ENCODE measurements at regions not wholly inside any gene's neighbourhood (a gene's known extent, or its start where the extent isn't known, plus 50 kb on each side); places are given as distances from the start of the nearest gene placed in this dataset.
"Not testable (repeated sequence)": the region's sequence is repeated elsewhere in the genome, so short reads cannot be mapped to it uniquely, and the experiment has no call there.

GRCh38 chrX:152079768-152080167 lies 58.6 kb downstream of the MAGEA10 start:
- FAIRE-seq: no peak

DNA sequence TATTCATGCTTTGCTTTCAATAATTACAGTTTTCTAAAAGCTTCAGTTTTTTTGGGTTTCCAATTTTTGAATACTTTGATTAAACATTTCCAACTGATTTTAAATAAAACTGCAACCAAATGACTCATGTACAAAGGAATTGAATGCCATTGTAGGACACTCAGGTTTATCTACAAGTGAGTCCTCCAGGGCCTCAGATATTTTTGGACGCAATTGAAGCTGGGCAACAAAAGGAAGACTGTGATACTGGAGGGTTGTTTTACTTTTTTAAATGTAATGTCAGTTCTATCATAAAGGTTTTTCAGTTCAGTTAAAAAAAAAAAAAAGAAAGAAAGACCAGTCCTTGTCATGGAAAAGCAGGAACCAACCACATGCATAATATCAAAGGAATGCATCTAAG lies 64.2 kb downstream of the MAGEA10 start:
- FAIRE-seq: no peak

- no peak for FAIRE-seq
These were observed 66.1 kb downstream of the MAGEA10 start for GRCh38 chrX:152072236-152072635.

GRCh38 chrX:152070144-152070543 lies 68.2 kb downstream of the MAGEA10 start:
- FAIRE-seq: no peak

DNA sequence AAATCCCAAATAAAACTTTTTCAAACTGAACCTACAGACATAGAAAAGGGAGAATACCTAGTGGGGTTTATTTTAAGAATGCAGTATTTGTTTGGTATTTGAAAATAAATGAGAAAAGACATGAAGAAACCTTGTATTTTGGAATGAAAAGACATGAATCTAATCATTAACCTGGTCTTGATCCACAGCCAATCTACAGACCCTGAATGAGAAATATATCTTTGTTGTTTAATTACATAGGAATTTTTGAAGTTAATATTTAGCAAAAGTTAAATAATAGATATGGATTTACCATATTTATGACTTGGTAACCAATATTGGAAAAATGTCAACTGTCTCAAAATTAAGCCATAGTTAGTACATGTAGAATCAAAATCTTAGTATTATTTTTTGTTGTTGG lies 76.8 kb downstream of the MAGEA10 start:
- FAIRE-seq: peak; percentile 8

GRCh38 chrX:152061083-152061482 lies 77.3 kb downstream of the MAGEA10 start:
- FAIRE-seq: no peak

GRCh38 chrX:152050623-152051022 lies 76.1 kb upstream of the GABRE start:
- FAIRE-seq: not testable (repeated sequence)

- FAIRE-seq: no peak
These were observed 69.9 kb upstream of the GABRE start for GRCh38 chrX:152044383-152044782.

GRCh38 chrX:152038804-152039203 lies 64.3 kb upstream of the GABRE start:
- FAIRE-seq: no peak

GRCh38 chrX:152037183-152037582 lies 62.7 kb upstream of the GABRE start:
- FAIRE-seq: peak; percentile 39

DNA sequence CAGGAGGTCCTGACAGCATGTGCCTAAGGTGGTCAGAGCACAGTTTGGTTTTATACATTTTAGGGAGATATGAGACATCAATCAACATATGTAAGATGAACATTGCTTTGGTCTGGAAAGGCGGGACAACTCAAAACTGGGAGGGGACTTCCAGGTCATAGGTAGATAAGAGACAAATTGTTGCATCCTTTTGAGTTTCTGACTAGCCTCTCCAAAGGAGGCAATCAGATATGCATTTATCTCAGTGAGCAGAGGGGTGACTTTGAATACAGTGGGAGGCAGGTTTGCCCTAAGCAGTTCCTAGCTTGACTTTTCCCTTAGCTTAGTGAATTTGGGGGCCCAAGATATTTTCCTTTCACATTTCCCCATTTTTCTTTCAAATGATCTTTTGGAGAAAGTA lies 56.9 kb upstream of the GABRE start:
- not testable (repeated sequence) for FAIRE-seq

DNA sequence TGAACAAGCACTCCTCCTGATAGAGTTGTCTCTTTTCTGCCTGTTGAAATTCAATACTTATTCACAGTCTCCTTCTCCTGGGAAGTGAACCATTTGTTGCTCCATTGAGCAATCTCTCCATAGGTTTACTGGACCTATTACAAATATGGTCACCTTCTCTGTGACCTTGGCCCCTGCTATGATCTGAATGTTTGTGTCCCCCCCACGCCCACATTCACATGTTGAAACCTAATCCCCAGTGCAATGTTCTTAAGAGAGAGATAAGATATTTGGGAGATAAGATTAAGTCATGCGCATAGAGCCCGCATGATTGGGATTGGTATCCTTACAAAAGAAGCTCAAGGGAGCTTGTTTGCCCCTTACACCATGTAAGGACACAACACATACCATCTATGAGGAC lies 54.1 kb upstream of the GABRE start:
- no peak for FAIRE-seq

- FAIRE-seq: no peak
These were observed 51.4 kb upstream of the GABRE start for GRCh38 chrX:152025656-152026440.

DNA sequence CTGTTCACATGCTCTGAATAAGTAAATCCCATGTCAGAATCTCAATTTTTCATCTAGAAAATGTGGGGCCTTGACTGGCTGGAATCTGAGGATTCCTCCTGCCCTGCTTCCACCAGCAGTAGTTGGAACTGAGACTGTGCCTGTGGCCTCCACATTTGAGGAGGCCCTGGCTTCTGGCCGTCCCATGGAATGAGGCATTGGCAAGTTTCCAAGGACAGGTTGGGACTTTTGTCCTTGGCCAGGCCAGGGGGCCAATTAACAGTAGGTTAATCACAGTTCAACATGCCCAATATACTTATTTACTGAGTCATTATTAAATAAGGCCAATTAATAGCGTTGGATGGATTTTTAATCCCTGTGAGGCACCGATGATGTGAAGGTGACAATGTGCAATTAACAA lies 50.2 kb upstream of the GABRE start:
- FAIRE-seq: no peak

Measured in endometrium (tissue), 2 donors.